Liver (tissue), 3 donors: ENCODE measurements at regions not wholly inside any gene's neighbourhood (a gene's known extent, or its start where the extent isn't known, plus 50 kb on each side); places are given as distances from the start of the nearest gene placed in this dataset.

Experiments used
- GABPA ChIP-seq, 2 donors: IDR thresholded peaks in 1 of 2; conservative IDR thresholded peaks in 1 of 2; 2 replicates each; pipeline ENCODE4 v1.6.1; 2016; ENCODE audit warnings: antibody characterized with exemption in 2 of 2, mild to moderate bottlenecking in 1 of 2, moderate library complexity in 1 of 2
- JUND ChIP-seq, 2 donors: IDR thresholded peaks; 2 replicates each; pipeline ENCODE4 v1.6.1; 2016; ENCODE audit warnings: antibody characterized with exemption in 2 of 2
- TAF1 ChIP-seq: conservative IDR thresholded peaks from 2 replicates; pipeline ENCODE4 v1.6.1; 2016; ENCODE audit warnings: antibody characterized with exemption, mild to moderate bottlenecking
- YY1 ChIP-seq: IDR thresholded peaks from 2 replicates; pipeline ENCODE4 v1.6.1; 2016; ENCODE audit warnings: antibody characterized with exemption, mild to moderate bottlenecking
- TF ChIP-seq, protein P1 (sequence below): fragments of 150-350 bp; IDR thresholded peaks from 2 replicates; pipeline ENCODE4 v1.5.1; 2017; ENCODE audit warnings: improper control_type of control experiment, low read depth, low read length; ENCODE audit not compliant: missing input control
- TF ChIP-seq, protein P2 (sequence below): IDR thresholded peaks from 2 replicates; pipeline ENCODE4 v1.6.1; 2016; ENCODE audit warnings: antibody characterized with exemption, mild to moderate bottlenecking
- TF ChIP-seq, protein P3 (sequence below): IDR thresholded peaks from 2 replicates; pipeline ENCODE4 v1.6.1; 2016; ENCODE audit warnings: antibody characterized with exemption
- TF ChIP-seq, protein P4 (sequence below): IDR thresholded peaks from 2 replicates; pipeline ENCODE4 v1.6.1; 2016; ENCODE audit warnings: antibody characterized with exemption
- donor health status: healthy.
- donor health status: healthy.

DNA sequence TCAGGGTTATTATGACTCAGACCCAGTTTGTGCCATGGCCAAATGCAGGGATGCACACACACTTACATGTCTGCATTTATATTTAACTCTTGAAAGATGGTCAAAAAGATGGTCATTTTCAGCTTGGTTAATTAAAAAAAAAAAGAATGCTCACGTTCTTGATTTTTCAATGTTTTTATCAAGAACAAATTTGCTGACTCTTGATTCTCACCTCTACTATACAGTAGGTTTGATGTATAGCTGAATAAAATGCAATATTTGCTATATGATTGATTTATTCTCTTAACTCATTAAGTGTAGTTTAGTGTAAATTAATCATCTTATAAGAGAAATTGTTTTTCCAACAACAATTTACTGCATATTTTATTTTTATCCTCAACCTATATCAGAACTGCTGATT, 160.4 kb downstream of the SLIT2 start:
- TF ChIP-seq, protein P1, sequence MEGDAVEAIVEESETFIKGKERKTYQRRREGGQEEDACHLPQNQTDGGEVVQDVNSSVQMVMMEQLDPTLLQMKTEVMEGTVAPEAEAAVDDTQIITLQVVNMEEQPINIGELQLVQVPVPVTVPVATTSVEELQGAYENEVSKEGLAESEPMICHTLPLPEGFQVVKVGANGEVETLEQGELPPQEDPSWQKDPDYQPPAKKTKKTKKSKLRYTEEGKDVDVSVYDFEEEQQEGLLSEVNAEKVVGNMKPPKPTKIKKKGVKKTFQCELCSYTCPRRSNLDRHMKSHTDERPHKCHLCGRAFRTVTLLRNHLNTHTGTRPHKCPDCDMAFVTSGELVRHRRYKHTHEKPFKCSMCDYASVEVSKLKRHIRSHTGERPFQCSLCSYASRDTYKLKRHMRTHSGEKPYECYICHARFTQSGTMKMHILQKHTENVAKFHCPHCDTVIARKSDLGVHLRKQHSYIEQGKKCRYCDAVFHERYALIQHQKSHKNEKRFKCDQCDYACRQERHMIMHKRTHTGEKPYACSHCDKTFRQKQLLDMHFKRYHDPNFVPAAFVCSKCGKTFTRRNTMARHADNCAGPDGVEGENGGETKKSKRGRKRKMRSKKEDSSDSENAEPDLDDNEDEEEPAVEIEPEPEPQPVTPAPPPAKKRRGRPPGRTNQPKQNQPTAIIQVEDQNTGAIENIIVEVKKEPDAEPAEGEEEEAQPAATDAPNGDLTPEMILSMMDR = no peak
- no peak for TF ChIP-seq TAF1
- TF ChIP-seq, protein P2, sequence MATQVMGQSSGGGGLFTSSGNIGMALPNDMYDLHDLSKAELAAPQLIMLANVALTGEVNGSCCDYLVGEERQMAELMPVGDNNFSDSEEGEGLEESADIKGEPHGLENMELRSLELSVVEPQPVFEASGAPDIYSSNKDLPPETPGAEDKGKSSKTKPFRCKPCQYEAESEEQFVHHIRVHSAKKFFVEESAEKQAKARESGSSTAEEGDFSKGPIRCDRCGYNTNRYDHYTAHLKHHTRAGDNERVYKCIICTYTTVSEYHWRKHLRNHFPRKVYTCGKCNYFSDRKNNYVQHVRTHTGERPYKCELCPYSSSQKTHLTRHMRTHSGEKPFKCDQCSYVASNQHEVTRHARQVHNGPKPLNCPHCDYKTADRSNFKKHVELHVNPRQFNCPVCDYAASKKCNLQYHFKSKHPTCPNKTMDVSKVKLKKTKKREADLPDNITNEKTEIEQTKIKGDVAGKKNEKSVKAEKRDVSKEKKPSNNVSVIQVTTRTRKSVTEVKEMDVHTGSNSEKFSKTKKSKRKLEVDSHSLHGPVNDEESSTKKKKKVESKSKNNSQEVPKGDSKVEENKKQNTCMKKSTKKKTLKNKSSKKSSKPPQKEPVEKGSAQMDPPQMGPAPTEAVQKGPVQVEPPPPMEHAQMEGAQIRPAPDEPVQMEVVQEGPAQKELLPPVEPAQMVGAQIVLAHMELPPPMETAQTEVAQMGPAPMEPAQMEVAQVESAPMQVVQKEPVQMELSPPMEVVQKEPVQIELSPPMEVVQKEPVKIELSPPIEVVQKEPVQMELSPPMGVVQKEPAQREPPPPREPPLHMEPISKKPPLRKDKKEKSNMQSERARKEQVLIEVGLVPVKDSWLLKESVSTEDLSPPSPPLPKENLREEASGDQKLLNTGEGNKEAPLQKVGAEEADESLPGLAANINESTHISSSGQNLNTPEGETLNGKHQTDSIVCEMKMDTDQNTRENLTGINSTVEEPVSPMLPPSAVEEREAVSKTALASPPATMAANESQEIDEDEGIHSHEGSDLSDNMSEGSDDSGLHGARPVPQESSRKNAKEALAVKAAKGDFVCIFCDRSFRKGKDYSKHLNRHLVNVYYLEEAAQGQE = no peak
- TF ChIP-seq GABPA (IDR thresholded peaks at IDR 0.05 in 1 of 2, conservative IDR thresholded peaks at IDR 0.05 in 1 of 2) = no peak
- TF ChIP-seq, protein P3, sequence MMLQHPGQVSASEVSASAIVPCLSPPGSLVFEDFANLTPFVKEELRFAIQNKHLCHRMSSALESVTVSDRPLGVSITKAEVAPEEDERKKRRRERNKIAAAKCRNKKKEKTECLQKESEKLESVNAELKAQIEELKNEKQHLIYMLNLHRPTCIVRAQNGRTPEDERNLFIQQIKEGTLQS = no peak
- TF ChIP-seq JUND (IDR thresholded peaks at IDR 0.05) = no peak
- TF ChIP-seq YY1 = no peak
- TF ChIP-seq, protein P4, sequence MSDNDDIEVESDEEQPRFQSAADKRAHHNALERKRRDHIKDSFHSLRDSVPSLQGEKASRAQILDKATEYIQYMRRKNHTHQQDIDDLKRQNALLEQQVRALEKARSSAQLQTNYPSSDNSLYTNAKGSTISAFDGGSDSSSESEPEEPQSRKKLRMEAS = no peak
